GM12801 (cell line): ENCODE measurements at regions not wholly inside any gene's neighbourhood (a gene's known extent, or its start where the extent isn't known, plus 50 kb on each side); places are given as distances from the start of the nearest gene placed in this dataset.

Source experiments
- CTCF ChIP-seq: IDR thresholded peaks from one replicate; pipeline ENCODE4 v1.5.1; 2011; ENCODE audit warnings: control low read depth; ENCODE audit not compliant: insufficient read length; ENCODE audit errors: extremely low read depth

- no peak for TF ChIP-seq CTCF
These were observed 1232.0 kb upstream of the FAM98A start for GRCh38 chr2:34831096-34831495.

GRCh38 chr2:34828481-34828880 is 1229.4 kb upstream of the FAM98A start:
- no peak for TF ChIP-seq CTCF

- no peak for TF ChIP-seq CTCF
These were observed 1228.3 kb upstream of the FAM98A start for GRCh38 chr2:34827398-34827797.

- TF ChIP-seq CTCF, result no peak
These were observed 1226.6 kb upstream of the FAM98A start for GRCh38 chr2:34825686-34826085.

GRCh38 chr2:34822616-34823015 is 1223.5 kb upstream of the FAM98A start:
- TF ChIP-seq CTCF, result no peak

- TF ChIP-seq CTCF, result no peak
These were observed 1216.1 kb upstream of the FAM98A start for GRCh38 chr2:34815052-34815741.

- no peak for TF ChIP-seq CTCF
These were observed 1211.4 kb upstream of the FAM98A start for GRCh38 chr2:34810456-34810855.
